Caco-2 (cell line): ENCODE measurements at regions not wholly inside any gene's neighbourhood (a gene's known extent, or its start where the extent isn't known, plus 50 kb on each side); places are given as distances from the start of the nearest gene placed in this dataset.
"Not testable (repeated sequence)": the region's sequence is repeated elsewhere in the genome, so short reads cannot be mapped to it uniquely, and the experiment has no call there.

ENCODE experiments used
- BruUV-seq: library from RNA; stranded (reverse); fragments of 400-500 nt; replicated peaks from 2 replicates; lab custom pipeline; 2021; lab: Mats Ljungman, UMichigan
- CTCF ChIA-PET: fragments of 300-600 bp; sonication (Branson Sonifier 250); formaldehyde crosslinking; loops from one replicate; lab custom pipeline; 2022; ENCODE audit warnings: antibody characterized with exemption; lab: Charles Lee
- POLR2A ChIA-PET: fragments of 300-600 bp; sonication (Branson Sonifier 250); formaldehyde crosslinking; loops from one replicate; lab custom pipeline; 2022; ENCODE audit warnings: antibody characterized with exemption; lab: Charles Lee
- DNase-seq, 2 experiments: peaks; one replicate each; pipeline versions ENCODE4 v3.0.0 to v3.0.0-alpha.2; 2020 to 2022
- H3K27me3 ChIP-seq: replicated peaks from 2 replicates; pipeline ENCODE4 v1.6.0; 2011; ENCODE audit warnings: low read length; ENCODE audit not compliant: control insufficient read depth, insufficient read depth
- H3K36me3 ChIP-seq: 2 replicates; pipeline ENCODE4 v1.5.1; 2011; ENCODE audit warnings: low read length; ENCODE audit not compliant: control insufficient read depth, insufficient read depth
- H3K4me1 ChIP-seq: fragments of 250-450 bp; sonication (Bioruptor Pico); 2 replicates; pipeline ENCODE4 v1.5.1; 2020; ENCODE audit warnings: mild to moderate bottlenecking
- H3K4me3 ChIP-seq: 2 replicates; pipeline ENCODE4 v1.5.1; 2011; ENCODE audit warnings: low read depth, mild to moderate bottlenecking, control low read depth, low read length
- H3K9me3 ChIP-seq: fragments of 250-450 bp; sonication (Bioruptor Pico); 2 replicates; pipeline ENCODE4 v1.5.1; 2020; ENCODE audit warnings: mild to moderate bottlenecking, moderate library complexity
- H3K27ac Mint-ChIP-seq: one replicate; pipeline ENCODE4 v1.8.0; 2022; ENCODE audit warnings: mixed read lengths; ENCODE audit not compliant: unreplicated experiment
- H3K27me3 Mint-ChIP-seq: one replicate; pipeline ENCODE4 v1.8.0; 2022; ENCODE audit warnings: mixed read lengths; ENCODE audit not compliant: insufficient read depth, unreplicated experiment
- H3K36me3 Mint-ChIP-seq: one replicate; pipeline ENCODE4 v1.8.0; 2022; ENCODE audit warnings: mild to moderate bottlenecking, mixed read lengths; ENCODE audit not compliant: insufficient read depth, unreplicated experiment
- H3K4me1 Mint-ChIP-seq: one replicate; pipeline ENCODE4 v1.8.0; 2022; ENCODE audit warnings: low read depth, mixed read lengths; ENCODE audit not compliant: unreplicated experiment
- H3K4me3 Mint-ChIP-seq: one replicate; pipeline ENCODE4 v1.8.0; 2022; ENCODE audit warnings: mild to moderate bottlenecking, moderate library complexity, mixed read lengths; ENCODE audit not compliant: unreplicated experiment
- H3K9me3 Mint-ChIP-seq: one replicate; pipeline ENCODE4 v1.8.0; 2022; ENCODE audit warnings: mixed read lengths; ENCODE audit not compliant: unreplicated experiment
- intact Hi-C: fragments of 100-400 bp; cut with micrococcal nuclease; formaldehyde crosslinking; loops from one replicate; pipeline ENCODE4 v1.10.0; 2022; ENCODE audit not compliant: unreplicated experiment
- TF ChIP-seq, protein P1 (sequence below), 2 experiments: fragments of 200-600 bp in 1 of 2; IDR thresholded peaks; 1 replicate in 1 of 2; 2 replicates in 1 of 2; pipeline versions ENCODE4 v1.5.1 to v1.8.0; 2011 to 2022; ENCODE audit warnings: antibody characterized with exemption in 1 of 2, control low read depth in 1 of 2, inconsistent platforms in 1 of 2, low read depth in 1 of 2, low read length in 1 of 2, mild to moderate bottlenecking in 1 of 2, moderate library complexity in 1 of 2; ENCODE audit not compliant: insufficient read depth in 1 of 2, severe bottlenecking in 1 of 2, unreplicated experiment in 1 of 2

DNA sequence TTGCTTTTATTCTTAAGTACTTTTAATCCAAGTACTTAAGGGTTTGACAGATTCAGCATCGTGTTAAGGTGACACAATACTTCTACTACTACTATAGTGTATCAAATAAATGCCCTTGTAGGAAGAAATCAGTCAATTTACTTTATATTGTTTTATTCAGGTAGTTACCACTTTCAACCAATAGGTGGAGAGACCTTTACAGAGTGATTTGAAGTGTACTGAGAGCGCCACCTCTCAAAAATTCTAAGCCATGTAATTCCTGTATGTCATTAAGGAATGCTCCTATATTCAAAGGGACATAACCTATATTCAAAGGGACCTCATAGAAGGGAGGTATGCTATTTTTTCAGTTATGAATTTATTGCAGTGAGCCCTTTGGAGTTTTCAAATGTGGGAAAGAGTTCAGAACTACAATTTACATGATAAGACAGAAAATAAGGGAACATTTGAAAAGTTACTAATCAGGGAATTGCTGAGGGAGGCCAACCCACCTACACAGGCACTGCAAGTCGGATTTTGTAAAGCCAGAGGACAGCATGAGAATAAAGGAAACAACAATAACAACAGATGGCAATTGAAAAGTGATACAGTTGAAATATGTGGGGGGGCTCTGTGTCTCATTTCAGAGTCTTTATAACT, 955.6 kb downstream of the TBC1D32 start:
- ChIA-PET POLR2A (no interaction called here), CTCF (no interaction called here)
- no peaks in the 10 kb centered on the region for H3K36me3 ChIP-seq
- Mint-ChIP-seq H3K4me3 (no peak overlapping the region), H3K27me3 (no peaks in the 10 kb centered on the region), H3K27ac (no peak overlapping the region), H3K36me3 (no peaks in the 10 kb centered on the region), H3K4me1 (no peaks in the 10 kb centered on the region), H3K9me3 (no peaks in the 10 kb centered on the region)
- no peaks in the 10 kb centered on the region for H3K9me3 ChIP-seq
- intact Hi-C loops, result loop anchor here (1.0 to 2.0 kb wide), 2 partner anchors 400 to 636 kb away; no protein-coding TSS in a partner anchor
- TF ChIP-seq, protein P1, sequence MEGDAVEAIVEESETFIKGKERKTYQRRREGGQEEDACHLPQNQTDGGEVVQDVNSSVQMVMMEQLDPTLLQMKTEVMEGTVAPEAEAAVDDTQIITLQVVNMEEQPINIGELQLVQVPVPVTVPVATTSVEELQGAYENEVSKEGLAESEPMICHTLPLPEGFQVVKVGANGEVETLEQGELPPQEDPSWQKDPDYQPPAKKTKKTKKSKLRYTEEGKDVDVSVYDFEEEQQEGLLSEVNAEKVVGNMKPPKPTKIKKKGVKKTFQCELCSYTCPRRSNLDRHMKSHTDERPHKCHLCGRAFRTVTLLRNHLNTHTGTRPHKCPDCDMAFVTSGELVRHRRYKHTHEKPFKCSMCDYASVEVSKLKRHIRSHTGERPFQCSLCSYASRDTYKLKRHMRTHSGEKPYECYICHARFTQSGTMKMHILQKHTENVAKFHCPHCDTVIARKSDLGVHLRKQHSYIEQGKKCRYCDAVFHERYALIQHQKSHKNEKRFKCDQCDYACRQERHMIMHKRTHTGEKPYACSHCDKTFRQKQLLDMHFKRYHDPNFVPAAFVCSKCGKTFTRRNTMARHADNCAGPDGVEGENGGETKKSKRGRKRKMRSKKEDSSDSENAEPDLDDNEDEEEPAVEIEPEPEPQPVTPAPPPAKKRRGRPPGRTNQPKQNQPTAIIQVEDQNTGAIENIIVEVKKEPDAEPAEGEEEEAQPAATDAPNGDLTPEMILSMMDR (IDR thresholded peaks at IDR 0.05; ENCODE audit: insufficient read depth in 1 of 2, low read depth in 1 of 2, low read length in 1 of 2, severe bottlenecking in 1 of 2, unreplicated experiment in 1 of 2), result peak; percentile 58 to 74
- H3K27me3 ChIP-seq, result no peaks in the 10 kb centered on the region
- no TSS peak for BruUV-seq
- peak in 1 of 2 experiments; percentile 32 for DNase-seq
- H3K4me3 ChIP-seq, result no peak overlapping the region
- H3K4me1 ChIP-seq, result no peaks in the 10 kb centered on the region

DNA sequence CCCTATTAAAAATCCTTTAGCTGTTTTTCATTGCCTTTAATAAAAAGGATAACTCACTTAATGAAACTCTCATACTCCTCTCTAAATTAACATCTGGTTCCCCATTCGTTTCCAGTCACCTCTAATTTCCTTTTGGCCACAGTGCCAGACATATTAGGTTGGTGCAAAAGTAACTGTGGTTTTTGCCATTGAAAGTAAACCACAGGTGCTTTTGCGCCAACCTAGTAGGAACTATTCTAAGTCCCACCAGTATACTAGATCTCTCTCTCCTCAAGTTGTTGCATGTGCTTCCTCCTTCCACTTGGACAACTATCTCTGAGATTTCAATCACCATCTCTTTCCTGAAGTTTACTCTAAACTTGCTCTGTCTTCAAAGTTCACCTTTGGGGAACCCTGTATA, 961.1 kb downstream of the TBC1D32 start:
- Histone ChIP-seq H3K36me3 (no peaks in the 10 kb centered on the region), H3K4me3 (no peak overlapping the region), H3K9me3 (no peaks in the 10 kb centered on the region), H3K27me3 (no peaks in the 10 kb centered on the region), H3K4me1 (no peaks in the 10 kb centered on the region)
- intact Hi-C loops, result no loop called here
- no peak overlapping the region for H3K4me3 Mint-ChIP-seq
- H3K27me3 Mint-ChIP-seq, result no peaks in the 10 kb centered on the region
- ChIA-PET POLR2A (no interaction called here), CTCF (no interaction called here)
- H3K9me3 Mint-ChIP-seq, result no peaks in the 10 kb centered on the region
- H3K4me1 Mint-ChIP-seq, result no peaks in the 10 kb centered on the region
- BruUV-seq, result no TSS peak
- H3K27ac Mint-ChIP-seq, result no peak overlapping the region
- no peak for DNase-seq
- H3K36me3 Mint-ChIP-seq, result no peaks in the 10 kb centered on the region
- TF ChIP-seq, protein P1 (IDR thresholded peaks at IDR 0.05; ENCODE audit: insufficient read depth in 1 of 2, low read depth in 1 of 2, low read length in 1 of 2, severe bottlenecking in 1 of 2, unreplicated experiment in 1 of 2), result no peak

DNA sequence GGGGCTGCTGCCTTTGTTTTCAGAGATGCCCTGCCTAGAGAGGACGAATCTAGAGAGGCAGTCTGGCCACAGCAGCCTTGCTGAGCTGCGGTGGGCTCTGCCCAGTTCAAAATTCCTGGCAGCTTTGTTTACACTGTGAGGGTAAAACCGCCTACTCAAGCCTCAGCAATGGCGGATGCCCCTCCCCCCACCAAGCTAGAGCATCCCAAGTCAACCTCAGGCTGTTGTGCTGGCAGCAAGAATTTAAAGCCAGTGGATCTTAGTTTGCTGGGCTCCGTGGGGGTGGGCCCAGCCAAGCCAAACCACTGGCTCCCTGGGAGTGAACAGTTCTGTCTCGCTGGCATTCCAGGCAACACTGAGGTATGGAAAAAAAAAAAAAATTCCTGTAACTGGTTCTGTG, 970.9 kb downstream of the TBC1D32 start:
- Mint-ChIP-seq H3K36me3 (peaks cover 7% of the 10 kb centered on the region), H3K9me3 (peaks cover 29% of the 10 kb centered on the region), H3K27ac (no peak overlapping the region), H3K4me3 (no peak overlapping the region), H3K4me1 (no peaks in the 10 kb centered on the region), H3K27me3 (no peaks in the 10 kb centered on the region)
- no peak overlapping the region for H3K4me3 ChIP-seq
- H3K36me3 ChIP-seq, result no peaks in the 10 kb centered on the region
- BruUV-seq, result no TSS peak
- H3K9me3 ChIP-seq, result no peaks in the 10 kb centered on the region; the same call in 1 of the 2 replicates
- ChIA-PET POLR2A (no interaction called here), CTCF (no interaction called here)
- H3K4me1 ChIP-seq, result no peaks in the 10 kb centered on the region
- TF ChIP-seq, protein P1 (IDR thresholded peaks at IDR 0.05; ENCODE audit: insufficient read depth in 1 of 2, low read depth in 1 of 2, low read length in 1 of 2, severe bottlenecking in 1 of 2, unreplicated experiment in 1 of 2), result no peak
- DNase-seq, result no peak
- intact Hi-C loops, result no loop called here
- no peaks in the 10 kb centered on the region for H3K27me3 ChIP-seq

DNA sequence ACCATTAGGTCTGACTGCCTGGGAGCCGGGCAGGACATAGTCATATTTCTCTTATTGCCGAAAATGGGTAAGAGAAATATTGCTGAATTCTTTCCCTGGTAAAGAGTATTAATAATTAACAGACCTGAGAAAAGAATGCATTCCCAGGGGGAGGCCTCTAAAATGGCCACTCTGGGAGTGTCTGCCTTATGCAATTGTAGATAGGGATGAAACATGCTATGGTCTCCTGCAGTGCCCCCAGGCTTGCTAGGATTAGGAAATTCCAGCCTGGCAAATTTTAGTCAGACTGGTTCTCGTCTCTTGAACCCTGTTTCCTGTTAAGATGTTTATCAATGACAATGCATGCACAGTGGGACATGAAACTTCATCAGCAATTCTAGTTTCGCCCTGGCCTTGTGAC, 975.7 kb downstream of the TBC1D32 start:
- H3K36me3 Mint-ChIP-seq, H3K4me3 Mint-ChIP-seq, H3K27ac Mint-ChIP-seq, H3K27me3 ChIP-seq, H3K9me3 ChIP-seq, POLR2A ChIA-PET, H3K36me3 ChIP-seq, H3K4me1 ChIP-seq, intact Hi-C loops, BruUV-seq, H3K4me1 Mint-ChIP-seq, H3K4me3 ChIP-seq, CTCF ChIA-PET, H3K27me3 Mint-ChIP-seq: not testable (repeated sequence)
- DNase-seq, result peak in 1 of 2 experiments; percentile 30
- H3K9me3 Mint-ChIP-seq, result peaks cover 35% of the 10 kb centered on the region
